ENCODE measurements at regions not wholly inside any gene's neighbourhood (a gene's known extent, or its start where the extent isn't known, plus 50 kb on each side); places are given as distances from the start of the nearest gene placed in this dataset.

DNA sequence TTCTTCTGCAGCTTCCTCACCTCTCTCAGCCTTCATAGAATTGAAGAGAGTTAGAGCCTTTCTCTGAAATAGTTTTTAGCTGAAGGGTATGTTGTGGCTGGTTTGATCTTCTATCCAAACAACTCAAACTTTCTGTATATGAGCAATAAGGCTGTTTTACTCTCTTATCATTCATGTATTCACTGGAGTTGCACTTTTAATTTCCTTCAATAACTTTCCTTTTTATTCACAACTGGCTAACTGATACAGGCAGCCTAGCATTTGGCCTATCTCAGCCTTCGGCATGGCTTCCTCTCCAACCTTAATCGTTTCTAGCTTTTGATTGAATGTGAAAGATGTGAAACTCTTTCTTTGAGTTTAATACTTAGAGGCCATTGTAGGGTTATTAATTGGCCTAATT lies 109.3 kb downstream of the GTPBP8 start:
- TF ChIP-seq, protein P1, sequence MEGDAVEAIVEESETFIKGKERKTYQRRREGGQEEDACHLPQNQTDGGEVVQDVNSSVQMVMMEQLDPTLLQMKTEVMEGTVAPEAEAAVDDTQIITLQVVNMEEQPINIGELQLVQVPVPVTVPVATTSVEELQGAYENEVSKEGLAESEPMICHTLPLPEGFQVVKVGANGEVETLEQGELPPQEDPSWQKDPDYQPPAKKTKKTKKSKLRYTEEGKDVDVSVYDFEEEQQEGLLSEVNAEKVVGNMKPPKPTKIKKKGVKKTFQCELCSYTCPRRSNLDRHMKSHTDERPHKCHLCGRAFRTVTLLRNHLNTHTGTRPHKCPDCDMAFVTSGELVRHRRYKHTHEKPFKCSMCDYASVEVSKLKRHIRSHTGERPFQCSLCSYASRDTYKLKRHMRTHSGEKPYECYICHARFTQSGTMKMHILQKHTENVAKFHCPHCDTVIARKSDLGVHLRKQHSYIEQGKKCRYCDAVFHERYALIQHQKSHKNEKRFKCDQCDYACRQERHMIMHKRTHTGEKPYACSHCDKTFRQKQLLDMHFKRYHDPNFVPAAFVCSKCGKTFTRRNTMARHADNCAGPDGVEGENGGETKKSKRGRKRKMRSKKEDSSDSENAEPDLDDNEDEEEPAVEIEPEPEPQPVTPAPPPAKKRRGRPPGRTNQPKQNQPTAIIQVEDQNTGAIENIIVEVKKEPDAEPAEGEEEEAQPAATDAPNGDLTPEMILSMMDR (IDR thresholded peaks at IDR 0.05): no peak
- no peak for TF ChIP-seq POLR2AphosphoS5 (IDR thresholded peaks at IDR 0.05)
- TF ChIP-seq POLR2A (IDR thresholded peaks at IDR 0.05): no peak
- no peak for TF ChIP-seq EP300 (IDR thresholded peaks at IDR 0.05)

Data from upper lobe of left lung (tissue), 4 donors.